ENCODE measurements at regions not wholly inside any gene's neighbourhood (a gene's known extent, or its start where the extent isn't known, plus 50 kb on each side); places are given as distances from the start of the nearest gene placed in this dataset.
"Not testable (repeated sequence)": the region's sequence is repeated elsewhere in the genome, so short reads cannot be mapped to it uniquely, and the experiment has no call there.

DNA sequence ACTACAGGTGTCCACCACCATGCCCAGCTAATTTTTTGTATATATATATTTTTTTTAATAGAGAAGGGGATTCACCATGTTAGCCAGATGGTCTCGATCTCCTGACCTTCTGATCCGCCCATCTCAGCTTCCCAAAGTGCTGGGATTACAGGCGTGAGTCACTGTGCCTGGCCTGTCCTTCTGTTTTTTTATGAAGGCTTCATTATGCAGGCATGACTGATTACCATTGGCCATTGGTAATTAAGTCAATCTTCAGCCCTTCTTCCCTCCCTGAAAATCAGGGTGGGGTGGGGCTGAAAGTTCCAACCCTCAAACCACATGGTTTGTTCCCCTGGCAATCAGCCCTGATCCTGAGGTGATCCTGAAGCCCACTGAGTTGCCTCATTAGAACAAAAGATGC is 336.9 kb downstream of the PTTG2 start:
- Histone ChIP-seq H3K27ac (ENCODE audit: low read depth, low read length) (no peak overlapping the region), H3K36me3 (ENCODE audit: control insufficient read depth, insufficient read depth, low read length) (no peaks in the 10 kb centered on the region), H3K9ac (ENCODE audit: extremely low read depth, low read length, poor library complexity, severe bottlenecking) (no peak overlapping the region), H3K9me3 (ENCODE audit: control insufficient read depth, low read length) (peaks cover 43% of the 10 kb centered on the region), H3K4me3 (ENCODE audit: low read length) (no peak overlapping the region), H3K27me3 (ENCODE audit: control insufficient read depth, insufficient read depth, low read length, poor library complexity, severe bottlenecking) (no peaks in the 10 kb centered on the region), H3K4me1 (ENCODE audit: control insufficient read depth, insufficient read depth, low read length) (no peaks in the 10 kb centered on the region)
- Mint-ChIP-seq H3K9me3 (peaks cover 61% of the 10 kb centered on the region), H3K27ac (no peak overlapping the region), H3K27me3 (ENCODE audit: insufficient read depth) (no peaks in the 10 kb centered on the region), H3K4me3 (no peak overlapping the region), H3K36me3 (ENCODE audit: low read depth) (peaks cover 1% of the 10 kb centered on the region), H3K4me1 (no peaks in the 10 kb centered on the region)
- 92% methylated on average over 3 of the region's 3 CpGs for WGBS, 2 experiments (ENCODE audit: insufficient coverage in 1 of 2, insufficient read length in 1 of 2)
- TF ChIP-seq, protein P1, sequence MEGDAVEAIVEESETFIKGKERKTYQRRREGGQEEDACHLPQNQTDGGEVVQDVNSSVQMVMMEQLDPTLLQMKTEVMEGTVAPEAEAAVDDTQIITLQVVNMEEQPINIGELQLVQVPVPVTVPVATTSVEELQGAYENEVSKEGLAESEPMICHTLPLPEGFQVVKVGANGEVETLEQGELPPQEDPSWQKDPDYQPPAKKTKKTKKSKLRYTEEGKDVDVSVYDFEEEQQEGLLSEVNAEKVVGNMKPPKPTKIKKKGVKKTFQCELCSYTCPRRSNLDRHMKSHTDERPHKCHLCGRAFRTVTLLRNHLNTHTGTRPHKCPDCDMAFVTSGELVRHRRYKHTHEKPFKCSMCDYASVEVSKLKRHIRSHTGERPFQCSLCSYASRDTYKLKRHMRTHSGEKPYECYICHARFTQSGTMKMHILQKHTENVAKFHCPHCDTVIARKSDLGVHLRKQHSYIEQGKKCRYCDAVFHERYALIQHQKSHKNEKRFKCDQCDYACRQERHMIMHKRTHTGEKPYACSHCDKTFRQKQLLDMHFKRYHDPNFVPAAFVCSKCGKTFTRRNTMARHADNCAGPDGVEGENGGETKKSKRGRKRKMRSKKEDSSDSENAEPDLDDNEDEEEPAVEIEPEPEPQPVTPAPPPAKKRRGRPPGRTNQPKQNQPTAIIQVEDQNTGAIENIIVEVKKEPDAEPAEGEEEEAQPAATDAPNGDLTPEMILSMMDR (conservative IDR thresholded peaks at IDR 0.05): no peak
- DNase-seq: no peak

DNA sequence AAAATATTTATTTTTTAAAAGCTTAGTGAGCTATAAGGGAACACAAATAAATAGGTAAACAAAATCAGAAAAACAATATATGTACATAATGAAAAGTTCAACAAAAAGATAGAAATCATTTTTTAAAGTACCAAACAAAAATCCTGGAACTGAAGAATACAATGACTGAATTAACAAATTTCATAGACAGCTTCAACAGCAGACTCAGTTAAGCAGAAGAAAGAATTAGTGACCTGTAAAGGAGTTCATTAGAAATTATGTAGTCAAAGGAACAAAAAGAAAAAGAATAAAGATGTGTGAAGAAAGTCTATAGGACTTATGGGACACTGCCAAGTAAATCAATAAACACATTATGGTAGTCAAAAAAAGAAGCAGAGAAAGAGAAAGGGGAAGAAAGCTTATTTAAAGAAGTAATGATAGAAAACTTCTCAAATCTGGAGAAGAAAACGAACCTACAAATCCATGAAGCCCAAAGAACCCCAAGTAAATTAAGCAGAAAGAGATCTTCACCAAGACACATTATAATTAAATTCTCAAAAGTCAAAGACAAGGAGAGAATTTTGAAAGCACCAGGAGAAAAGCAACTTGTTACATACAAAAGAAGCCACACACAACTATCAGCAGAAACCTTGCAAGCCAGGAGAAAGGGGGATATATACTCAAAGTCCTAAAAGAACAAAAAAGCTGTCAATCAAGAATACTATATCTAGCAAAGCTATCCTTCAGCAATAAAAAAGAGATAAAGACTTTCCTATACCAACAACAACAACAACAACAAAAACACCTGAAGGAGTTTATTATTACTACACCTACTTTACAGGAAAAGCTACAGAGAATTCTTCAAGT is 338.9 kb downstream of the PTTG2 start:
- TF ChIP-seq, protein P1 (conservative IDR thresholded peaks at IDR 0.05): no peak
- no peak overlapping the region for H3K27ac Mint-ChIP-seq
- no peaks in the 10 kb centered on the region for H3K27me3 Mint-ChIP-seq (ENCODE audit: insufficient read depth)
- WGBS, 2 experiments (ENCODE audit: insufficient coverage in 1 of 2, insufficient read length in 1 of 2): 78% methylated on average over 1 of the region's 1 CpG; no CpG with 5 or more reads in 1 of the 2 experiments
- no peaks in the 10 kb centered on the region for H3K36me3 Mint-ChIP-seq (ENCODE audit: low read depth)
- no peak overlapping the region for H3K4me3 Mint-ChIP-seq
- H3K9me3 Mint-ChIP-seq: peaks cover 44% of the 10 kb centered on the region
- H3K36me3 ChIP-seq (ENCODE audit: control insufficient read depth, insufficient read depth, low read length): no peaks in the 10 kb centered on the region
- DNase-seq: no peak
- H3K9me3 ChIP-seq (ENCODE audit: control insufficient read depth, low read length): peaks cover 29% of the 10 kb centered on the region
- no peaks in the 10 kb centered on the region for H3K4me1 ChIP-seq (ENCODE audit: control insufficient read depth, insufficient read depth, low read length)
- H3K9ac ChIP-seq (ENCODE audit: extremely low read depth, low read length, poor library complexity, severe bottlenecking): no peak overlapping the region
- H3K4me1 Mint-ChIP-seq: no peaks in the 10 kb centered on the region
- no peaks in the 10 kb centered on the region for H3K27me3 ChIP-seq (ENCODE audit: control insufficient read depth, insufficient read depth, low read length, poor library complexity, severe bottlenecking)
- no peak overlapping the region for H3K4me3 ChIP-seq (ENCODE audit: low read length)
- H3K27ac ChIP-seq (ENCODE audit: low read depth, low read length): no peak overlapping the region

DNA sequence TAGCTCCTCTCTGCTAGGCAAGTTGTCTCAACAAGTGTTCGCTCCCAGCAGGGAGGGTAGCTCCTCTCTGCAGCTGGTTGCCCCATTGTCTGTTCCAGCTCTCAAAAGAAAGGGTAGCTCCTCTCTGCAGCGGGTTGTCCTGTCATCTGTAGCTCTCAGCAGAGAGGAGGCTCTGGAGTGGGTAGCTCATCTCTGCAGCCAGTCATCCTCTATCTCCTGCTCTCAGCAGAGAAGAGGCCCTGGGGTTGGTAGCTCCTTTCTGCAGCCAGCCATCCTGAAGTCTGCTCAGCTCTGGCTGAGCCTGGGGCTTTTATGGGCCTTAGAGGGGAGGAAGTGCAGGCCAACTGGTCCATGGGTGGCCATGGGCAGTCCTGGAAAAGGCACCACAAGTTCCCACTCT is 342.7 kb downstream of the PTTG2 start:
- Histone ChIP-seq H3K4me3 (ENCODE audit: low read length) (no peak overlapping the region), H3K9ac (ENCODE audit: extremely low read depth, low read length, poor library complexity, severe bottlenecking) (no peak overlapping the region), H3K9me3 (ENCODE audit: control insufficient read depth, low read length) (peaks cover 18% of the 10 kb centered on the region), H3K36me3 (ENCODE audit: control insufficient read depth, insufficient read depth, low read length) (no peaks in the 10 kb centered on the region), H3K4me1 (ENCODE audit: control insufficient read depth, insufficient read depth, low read length) (no peaks in the 10 kb centered on the region), H3K27ac (ENCODE audit: low read depth, low read length) (no peak overlapping the region), H3K27me3 (ENCODE audit: control insufficient read depth, insufficient read depth, low read length, poor library complexity, severe bottlenecking) (no peaks in the 10 kb centered on the region)
- no peak for DNase-seq
- TF ChIP-seq, protein P1 (conservative IDR thresholded peaks at IDR 0.05): no peak
- H3K27ac Mint-ChIP-seq: no peak overlapping the region
- no peaks in the 10 kb centered on the region for H3K27me3 Mint-ChIP-seq (ENCODE audit: insufficient read depth)
- 91 to 100% methylated on average over 1 to 2 of the region's 2 CpGs for WGBS, 2 experiments (ENCODE audit: insufficient coverage in 1 of 2, insufficient read length in 1 of 2)
- H3K4me3 Mint-ChIP-seq: no peak overlapping the region
- peaks cover 20% of the 10 kb centered on the region for H3K9me3 Mint-ChIP-seq
- no peaks in the 10 kb centered on the region for H3K4me1 Mint-ChIP-seq
- H3K36me3 Mint-ChIP-seq (ENCODE audit: low read depth): no peaks in the 10 kb centered on the region

DNA sequence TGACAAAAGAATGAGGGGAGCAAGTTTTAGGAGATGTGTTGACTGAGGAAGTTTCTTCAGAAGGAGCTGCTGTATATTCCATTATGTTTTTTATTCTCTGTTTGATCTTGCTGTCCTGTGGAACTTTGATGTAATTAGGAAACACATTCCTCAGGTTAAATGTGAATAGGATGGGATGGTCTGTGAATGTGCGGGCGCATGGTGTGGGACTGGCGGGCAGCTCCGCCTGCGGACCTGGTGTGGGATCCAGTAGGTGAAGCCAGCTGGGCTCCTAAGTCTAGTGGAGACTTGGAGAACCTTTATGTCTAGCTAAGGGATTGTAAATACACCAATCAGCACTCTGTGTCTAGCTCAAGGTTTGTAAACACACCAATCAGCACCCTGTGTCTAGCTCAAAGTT is 344.3 kb downstream of the PTTG2 start:
- not testable (repeated sequence) for H3K27me3 ChIP-seq (ENCODE audit: control insufficient read depth, insufficient read depth, low read length, poor library complexity, severe bottlenecking); H3K36me3 ChIP-seq (ENCODE audit: control insufficient read depth, insufficient read depth, low read length); H3K4me3 ChIP-seq (ENCODE audit: low read length); H3K27me3 Mint-ChIP-seq (ENCODE audit: insufficient read depth); H3K9me3 Mint-ChIP-seq; H3K36me3 Mint-ChIP-seq (ENCODE audit: low read depth); DNase-seq; H3K4me3 Mint-ChIP-seq; H3K4me1 Mint-ChIP-seq; H3K4me1 ChIP-seq (ENCODE audit: control insufficient read depth, insufficient read depth, low read length); H3K9ac ChIP-seq (ENCODE audit: extremely low read depth, low read length, poor library complexity, severe bottlenecking); H3K9me3 ChIP-seq (ENCODE audit: control insufficient read depth, low read length); H3K27ac ChIP-seq (ENCODE audit: low read depth, low read length); H3K27ac Mint-ChIP-seq
- whole genome bisulfite sequencing, 2 experiments (ENCODE audit: insufficient coverage in 1 of 2, insufficient read length in 1 of 2): 87% methylated on average over 5 of the region's 5 CpGs; no CpG with 5 or more reads in 1 of the 2 experiments

All from endodermal cell (in vitro differentiated cells).